GM19372 (cell line): ENCODE measurements at regions not wholly inside any gene's neighbourhood (a gene's known extent, or its start where the extent isn't known, plus 50 kb on each side); places are given as distances from the start of the nearest gene placed in this dataset.

ENCODE experiments used
- ATAC-seq: cut with Tn5 transposase; IDR thresholded peaks from one replicate; pipeline ENCODE4 v1.9.1; 2021; ENCODE audit warnings: mild to moderate bottlenecking, low read depth, moderate library complexity; ENCODE audit not compliant: unreplicated experiment

- ATAC-seq: no peak
Measured at GRCh38 chr6:71584712-71585436, 296.3 kb downstream of the OGFRL1 start.

- no peak for ATAC-seq
Measured at GRCh38 chr6:71585472-71585871, 296.9 kb downstream of the OGFRL1 start.

- ATAC-seq: no peak
Measured at GRCh38 chr6:71588490-71588889, 297.9 kb upstream of the RIMS1 start.

GRCh38 chr6:71589254-71589653 is 297.1 kb upstream of the RIMS1 start:
- ATAC-seq: no peak

GRCh38 chr6:71592643-71593042 is 293.7 kb upstream of the RIMS1 start:
- ATAC-seq: no peak

GRCh38 chr6:71599359-71599758 is 287.0 kb upstream of the RIMS1 start:
- ATAC-seq: no peak

GRCh38 chr6:71602385-71603007 is 283.9 kb upstream of the RIMS1 start:
- no peak for ATAC-seq

GRCh38 chr6:71603021-71603420 is 283.3 kb upstream of the RIMS1 start:
- ATAC-seq: no peak

GRCh38 chr6:71608646-71609045 is 277.7 kb upstream of the RIMS1 start:
- no peak for ATAC-seq

- no peak for ATAC-seq
Measured at GRCh38 chr6:71619836-71620235, 266.5 kb upstream of the RIMS1 start.

- ATAC-seq: no peak
Measured at GRCh38 chr6:71621918-71622519, 264.3 kb upstream of the RIMS1 start.

- ATAC-seq: no peak
Measured at GRCh38 chr6:71642120-71642519, 244.2 kb upstream of the RIMS1 start.

- no peak for ATAC-seq
Measured at GRCh38 chr6:71642793-71643192, 243.6 kb upstream of the RIMS1 start.

GRCh38 chr6:71645299-71645698 is 241.1 kb upstream of the RIMS1 start:
- no peak for ATAC-seq

GRCh38 chr6:71649915-71650314 is 236.4 kb upstream of the RIMS1 start:
- ATAC-seq: no peak

- ATAC-seq: no peak
Measured at GRCh38 chr6:71651636-71652035, 234.7 kb upstream of the RIMS1 start.

- no peak for ATAC-seq
Measured at GRCh38 chr6:71656121-71656520, 230.2 kb upstream of the RIMS1 start.

GRCh38 chr6:71665931-71666330 is 220.4 kb upstream of the RIMS1 start:
- no peak for ATAC-seq

- no peak for ATAC-seq
Measured at GRCh38 chr6:71672876-71673275, 213.5 kb upstream of the RIMS1 start.

GRCh38 chr6:71675386-71675785 is 211.0 kb upstream of the RIMS1 start:
- ATAC-seq: no peak

- no peak for ATAC-seq
Measured at GRCh38 chr6:71676298-71676697, 210.1 kb upstream of the RIMS1 start.

GRCh38 chr6:71678091-71678490 is 208.3 kb upstream of the RIMS1 start:
- no peak for ATAC-seq
